ENCODE measurements at regions not wholly inside any gene's neighbourhood (a gene's known extent, or its start where the extent isn't known, plus 50 kb on each side); places are given as distances from the start of the nearest gene placed in this dataset.

DNA sequence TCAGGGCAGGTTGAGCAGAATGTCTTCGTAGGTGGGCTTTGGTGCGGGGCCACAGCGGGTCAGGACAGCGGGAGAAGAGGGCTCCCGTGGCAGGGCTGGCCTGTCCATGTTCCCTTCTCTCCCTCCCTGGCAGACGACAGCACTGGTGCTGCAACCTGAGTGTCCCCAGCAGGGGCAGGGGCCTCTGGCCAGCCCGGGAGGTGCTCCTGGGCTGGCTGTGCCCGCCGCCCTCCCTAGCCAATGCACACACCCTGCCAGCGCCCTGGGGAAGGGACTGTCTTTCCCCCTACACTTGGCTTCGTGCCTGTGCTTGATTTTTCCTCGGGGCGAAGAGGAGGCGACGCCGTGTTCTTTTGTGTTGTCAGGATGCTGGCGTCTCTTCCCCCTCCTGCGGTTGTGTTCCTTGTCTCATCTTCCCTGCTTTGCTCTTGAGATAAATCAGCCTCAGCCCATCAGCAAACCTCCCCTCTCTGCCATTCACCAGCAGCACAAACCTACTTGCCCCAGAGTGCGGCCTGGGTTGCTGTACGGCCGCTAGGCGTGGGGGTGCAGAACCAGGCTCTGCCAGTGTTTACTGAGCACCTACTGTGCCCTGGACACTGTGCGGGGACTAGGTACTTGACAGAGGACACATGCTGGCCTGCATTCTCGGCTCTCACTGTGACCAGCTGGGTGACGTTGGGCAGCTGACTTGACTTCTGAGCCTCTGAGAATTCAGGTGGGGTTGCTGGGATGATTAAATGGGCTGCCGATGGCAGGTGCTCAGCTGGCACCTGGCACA, 237.3 kb upstream of the CIBAR2 start:
- Histone ChIP-seq H3K9me3 (ENCODE audit: insufficient read depth, low read depth, low read length) (no peaks in the 10 kb centered on the region), H3F3A (ENCODE audit: low read depth) (no peaks in the 10 kb centered on the region), H3K79me2 (ENCODE audit: insufficient read depth, low read length) (no peaks in the 10 kb centered on the region), H2AFZ (ENCODE audit: low read length) (no peak overlapping the region), H3K4me1 (ENCODE audit: insufficient read depth, low read length, poor library complexity, severe bottlenecking) (no peaks in the 10 kb centered on the region), H3K36me3 (ENCODE audit: insufficient read depth, low read length) (no peaks in the 10 kb centered on the region), H3K4me2 (ENCODE audit: low read depth, low read length, poor library complexity, severe bottlenecking) (no peak overlapping the region), H3K27me3 (ENCODE audit: insufficient read depth, low read length, poor library complexity, severe bottlenecking) (no peaks in the 10 kb centered on the region), H4K20me1 (ENCODE audit: insufficient read depth, low read length, poor library complexity, severe bottlenecking) (no peaks in the 10 kb centered on the region), H3K4me3 (ENCODE audit: low read length, poor library complexity, severe bottlenecking) (no peak overlapping the region), H3K9me2 (replicated peaks; ENCODE audit: low read depth, low read length) (no peaks in the 10 kb centered on the region), H3K9ac (ENCODE audit: low read depth, low read length, poor library complexity, severe bottlenecking) (no peak overlapping the region)
- TF ChIP-seq, protein P1, sequence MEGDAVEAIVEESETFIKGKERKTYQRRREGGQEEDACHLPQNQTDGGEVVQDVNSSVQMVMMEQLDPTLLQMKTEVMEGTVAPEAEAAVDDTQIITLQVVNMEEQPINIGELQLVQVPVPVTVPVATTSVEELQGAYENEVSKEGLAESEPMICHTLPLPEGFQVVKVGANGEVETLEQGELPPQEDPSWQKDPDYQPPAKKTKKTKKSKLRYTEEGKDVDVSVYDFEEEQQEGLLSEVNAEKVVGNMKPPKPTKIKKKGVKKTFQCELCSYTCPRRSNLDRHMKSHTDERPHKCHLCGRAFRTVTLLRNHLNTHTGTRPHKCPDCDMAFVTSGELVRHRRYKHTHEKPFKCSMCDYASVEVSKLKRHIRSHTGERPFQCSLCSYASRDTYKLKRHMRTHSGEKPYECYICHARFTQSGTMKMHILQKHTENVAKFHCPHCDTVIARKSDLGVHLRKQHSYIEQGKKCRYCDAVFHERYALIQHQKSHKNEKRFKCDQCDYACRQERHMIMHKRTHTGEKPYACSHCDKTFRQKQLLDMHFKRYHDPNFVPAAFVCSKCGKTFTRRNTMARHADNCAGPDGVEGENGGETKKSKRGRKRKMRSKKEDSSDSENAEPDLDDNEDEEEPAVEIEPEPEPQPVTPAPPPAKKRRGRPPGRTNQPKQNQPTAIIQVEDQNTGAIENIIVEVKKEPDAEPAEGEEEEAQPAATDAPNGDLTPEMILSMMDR (conservative IDR thresholded peaks at IDR 0.05; ENCODE audit: low read length) = no peak
- TF ChIP-seq EZH2phosphoT487 (IDR thresholded peaks at IDR 0.05; ENCODE audit: borderline replicate concordance) = no peak

DNA sequence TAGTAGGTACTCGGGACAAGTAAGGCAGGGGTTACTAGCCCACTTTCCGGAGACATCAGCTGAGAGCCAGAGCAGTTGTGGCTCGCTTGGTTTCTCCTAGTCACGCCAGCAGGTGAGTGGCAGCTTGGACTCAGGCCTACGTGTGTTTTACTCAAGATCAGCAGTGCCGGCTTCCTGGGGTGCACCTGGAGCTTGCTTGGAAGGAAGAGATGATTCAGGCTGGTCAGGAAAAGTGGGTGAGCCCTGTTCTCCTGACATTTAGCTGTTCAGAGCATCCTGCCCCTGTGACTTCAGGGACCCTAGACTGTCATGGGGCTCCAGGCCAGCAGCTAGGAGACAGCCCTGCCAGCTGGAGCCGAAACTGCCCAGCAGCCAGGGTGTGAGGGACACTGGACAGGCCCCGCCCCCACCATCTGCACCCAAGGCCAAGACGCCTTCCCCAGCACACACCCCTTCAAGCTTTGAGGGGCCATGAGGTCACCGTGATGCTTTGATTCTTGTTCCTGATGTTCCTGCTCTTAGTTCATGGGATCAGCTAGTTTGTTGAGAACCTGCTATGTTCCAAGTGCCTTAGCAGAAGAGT, 238.0 kb upstream of the CIBAR2 start:
- no peak overlapping the region for H2AFZ ChIP-seq (ENCODE audit: low read length)
- no peaks in the 10 kb centered on the region for H3K79me2 ChIP-seq (ENCODE audit: insufficient read depth, low read length)
- no peaks in the 10 kb centered on the region for H3F3A ChIP-seq (ENCODE audit: low read depth)
- H3K9me2 ChIP-seq (replicated peaks; ENCODE audit: low read depth, low read length) = no peaks in the 10 kb centered on the region
- TF ChIP-seq, protein P1 (conservative IDR thresholded peaks at IDR 0.05; ENCODE audit: low read length) = no peak
- TF ChIP-seq EZH2phosphoT487 (IDR thresholded peaks at IDR 0.05; ENCODE audit: borderline replicate concordance) = no peak
- H3K27me3 ChIP-seq (ENCODE audit: insufficient read depth, low read length, poor library complexity, severe bottlenecking) = no peaks in the 10 kb centered on the region
- no peaks in the 10 kb centered on the region for H3K36me3 ChIP-seq (ENCODE audit: insufficient read depth, low read length)
- no peaks in the 10 kb centered on the region for H4K20me1 ChIP-seq (ENCODE audit: insufficient read depth, low read length, poor library complexity, severe bottlenecking)
- H3K4me1 ChIP-seq (ENCODE audit: insufficient read depth, low read length, poor library complexity, severe bottlenecking) = no peaks in the 10 kb centered on the region
- no peak overlapping the region for H3K4me3 ChIP-seq (ENCODE audit: low read length, poor library complexity, severe bottlenecking)
- no peak overlapping the region for H3K4me2 ChIP-seq (ENCODE audit: low read depth, low read length, poor library complexity, severe bottlenecking)
- no peak overlapping the region for H3K9ac ChIP-seq (ENCODE audit: low read depth, low read length, poor library complexity, severe bottlenecking)
- H3K9me3 ChIP-seq (ENCODE audit: insufficient read depth, low read depth, low read length) = no peaks in the 10 kb centered on the region

DNA sequence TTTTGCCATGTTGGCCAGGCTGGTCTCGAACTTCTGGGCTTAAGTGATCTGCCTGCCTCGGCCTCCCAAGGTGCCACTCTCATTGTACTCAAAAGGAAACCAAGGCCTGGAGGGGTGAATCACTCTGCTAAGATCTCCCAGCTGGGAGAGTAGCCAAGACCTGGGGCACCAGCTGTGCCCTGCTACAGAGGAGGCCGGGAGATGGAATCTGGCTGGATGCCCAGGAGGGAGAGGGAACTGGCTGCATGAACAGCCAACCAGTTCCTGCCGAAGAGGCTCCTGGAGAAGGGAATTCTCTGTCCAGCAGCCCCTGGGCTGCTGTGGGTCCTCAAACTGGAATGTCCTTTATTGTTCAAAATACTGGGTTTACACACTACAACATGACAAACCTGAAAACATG, 238.7 kb upstream of the CIBAR2 start:
- Histone ChIP-seq H3K36me3 (ENCODE audit: insufficient read depth, low read length) (no peaks in the 10 kb centered on the region), H3K9me3 (ENCODE audit: insufficient read depth, low read depth, low read length) (no peaks in the 10 kb centered on the region), H3K9me2 (replicated peaks; ENCODE audit: low read depth, low read length) (no peaks in the 10 kb centered on the region), H3K4me2 (ENCODE audit: low read depth, low read length, poor library complexity, severe bottlenecking) (no peak overlapping the region), H3K27me3 (ENCODE audit: insufficient read depth, low read length, poor library complexity, severe bottlenecking) (no peaks in the 10 kb centered on the region), H3K79me2 (ENCODE audit: insufficient read depth, low read length) (no peaks in the 10 kb centered on the region), H2AFZ (ENCODE audit: low read length) (no peak overlapping the region), H3K9ac (ENCODE audit: low read depth, low read length, poor library complexity, severe bottlenecking) (no peak overlapping the region), H3F3A (ENCODE audit: low read depth) (no peaks in the 10 kb centered on the region), H3K4me1 (ENCODE audit: insufficient read depth, low read length, poor library complexity, severe bottlenecking) (no peaks in the 10 kb centered on the region), H4K20me1 (ENCODE audit: insufficient read depth, low read length, poor library complexity, severe bottlenecking) (no peaks in the 10 kb centered on the region), H3K4me3 (ENCODE audit: low read length, poor library complexity, severe bottlenecking) (no peak overlapping the region)
- TF ChIP-seq EZH2phosphoT487 (IDR thresholded peaks at IDR 0.05; ENCODE audit: borderline replicate concordance) = no peak
- TF ChIP-seq, protein P1 (conservative IDR thresholded peaks at IDR 0.05; ENCODE audit: low read length) = no peak

Measured in Loucy (cell line).